GM10248 (cell line): ENCODE measurements at regions not wholly inside any gene's neighbourhood (a gene's known extent, or its start where the extent isn't known, plus 50 kb on each side); places are given as distances from the start of the nearest gene placed in this dataset.

Source experiments
- CTCF ChIA-PET: fragments of 300-600 bp; sonication (Branson Sonifier 250); formaldehyde crosslinking; extraction: SDS; loops from one replicate; lab custom pipeline; 2021; ENCODE audit warnings: antibody characterized with exemption; lab: Yijun Ruan, JAX
- POLR2A ChIA-PET: fragments of 350-650 bp; sonication (Branson Sonifier 250); formaldehyde crosslinking; extraction: SDS; loops from one replicate; lab custom pipeline; 2020; ENCODE audit warnings: antibody characterized with exemption; lab: Yijun Ruan, JAX
- DNase-seq: peaks from one replicate; pipeline ENCODE4 v3.0.0; 2012; ENCODE audit errors: extremely low spot score
- TF ChIP-seq, protein P1 (sequence below): IDR thresholded peaks from 2 replicates; pipeline ENCODE4 v1.5.1; 2012; ENCODE audit warnings: mild to moderate bottlenecking, low read depth; ENCODE audit errors: extremely low read depth, missing control alignments, control extremely low read depth

DNA sequence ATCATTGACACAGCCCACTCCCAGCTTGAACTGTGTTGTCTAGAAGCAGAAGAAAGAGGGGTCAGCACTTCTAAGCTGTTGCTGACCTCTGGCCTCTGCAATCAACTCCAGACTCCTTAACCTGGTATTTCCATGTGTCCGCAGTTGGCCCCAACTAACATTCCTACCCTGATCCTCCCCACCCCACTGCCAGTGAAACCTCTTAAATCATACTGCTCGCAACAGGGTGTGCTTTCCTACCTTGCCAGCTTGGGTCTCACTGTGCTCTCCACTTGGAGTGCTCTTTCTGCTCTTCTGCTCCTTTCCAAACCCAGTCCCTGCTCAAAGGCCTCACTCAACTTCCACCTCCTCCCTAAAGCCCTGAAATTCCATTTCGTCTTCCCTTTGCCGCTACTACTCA lies 52.3 kb upstream of the RPS6KA3 start:
- CTCF ChIA-PET: no interaction called here
- TF ChIP-seq, protein P1, sequence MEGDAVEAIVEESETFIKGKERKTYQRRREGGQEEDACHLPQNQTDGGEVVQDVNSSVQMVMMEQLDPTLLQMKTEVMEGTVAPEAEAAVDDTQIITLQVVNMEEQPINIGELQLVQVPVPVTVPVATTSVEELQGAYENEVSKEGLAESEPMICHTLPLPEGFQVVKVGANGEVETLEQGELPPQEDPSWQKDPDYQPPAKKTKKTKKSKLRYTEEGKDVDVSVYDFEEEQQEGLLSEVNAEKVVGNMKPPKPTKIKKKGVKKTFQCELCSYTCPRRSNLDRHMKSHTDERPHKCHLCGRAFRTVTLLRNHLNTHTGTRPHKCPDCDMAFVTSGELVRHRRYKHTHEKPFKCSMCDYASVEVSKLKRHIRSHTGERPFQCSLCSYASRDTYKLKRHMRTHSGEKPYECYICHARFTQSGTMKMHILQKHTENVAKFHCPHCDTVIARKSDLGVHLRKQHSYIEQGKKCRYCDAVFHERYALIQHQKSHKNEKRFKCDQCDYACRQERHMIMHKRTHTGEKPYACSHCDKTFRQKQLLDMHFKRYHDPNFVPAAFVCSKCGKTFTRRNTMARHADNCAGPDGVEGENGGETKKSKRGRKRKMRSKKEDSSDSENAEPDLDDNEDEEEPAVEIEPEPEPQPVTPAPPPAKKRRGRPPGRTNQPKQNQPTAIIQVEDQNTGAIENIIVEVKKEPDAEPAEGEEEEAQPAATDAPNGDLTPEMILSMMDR: no peak
- POLR2A ChIA-PET: no interaction called here
- no peak for DNase-seq

DNA sequence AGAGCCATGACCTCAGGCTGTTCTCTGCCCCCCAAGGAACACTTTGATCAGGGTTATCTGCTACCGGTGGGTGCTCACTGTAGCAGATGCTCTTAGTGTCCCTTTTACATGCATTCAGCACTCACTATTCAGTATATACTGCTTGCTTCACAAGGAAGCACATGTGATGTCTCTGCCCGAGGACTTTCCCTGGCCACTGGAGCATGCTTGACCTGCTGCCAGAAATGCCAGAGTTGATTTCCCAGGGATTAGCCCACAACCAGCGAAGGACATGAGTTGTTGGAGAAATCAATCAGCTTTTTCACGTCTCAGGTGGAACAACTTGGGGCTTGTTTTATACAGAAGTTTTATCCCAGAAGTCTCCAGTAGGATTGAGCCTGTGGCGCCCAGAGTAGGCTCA lies 51.2 kb upstream of the RPS6KA3 start:
- ChIA-PET CTCF (interaction anchor here (1.4 kb wide), 1 partner anchor 10 kb away, joined by 3 read pairs; no protein-coding TSS in a partner anchor), POLR2A (no interaction called here)
- DNase-seq: no peak
- TF ChIP-seq, protein P1: no peak
